Osteoblast (primary cell): ENCODE measurements at regions not wholly inside any gene's neighbourhood (a gene's known extent, or its start where the extent isn't known, plus 50 kb on each side); places are given as distances from the start of the nearest gene placed in this dataset.

Source experiments
- DNase-seq: peaks from one replicate; pipeline ENCODE4 v3.0.0; 2011; ENCODE audit warnings: low spot score, mixed read lengths; ENCODE audit not compliant: insufficient read length; ENCODE audit errors: missing footprints
- H2AFZ ChIP-seq: 2 replicates; pipeline ENCODE4 v1.6.0; 2011; ENCODE audit warnings: mild to moderate bottlenecking, low read length
- H3K27ac ChIP-seq: 2 replicates; pipeline ENCODE4 v1.5.1; 2011; ENCODE audit warnings: mild to moderate bottlenecking, low read depth, low read length, moderate library complexity
- H3K27me3 ChIP-seq: 2 replicates; pipeline ENCODE4 v1.6.0; 2012; ENCODE audit warnings: mild to moderate bottlenecking, control low read depth, inconsistent platforms, low read length, moderate library complexity; ENCODE audit not compliant: insufficient read depth
- H3K36me3 ChIP-seq: 2 replicates; pipeline ENCODE4 v1.5.1; 2011; ENCODE audit warnings: mild to moderate bottlenecking, low read length, control low read depth, moderate library complexity; ENCODE audit not compliant: insufficient read depth
- H3K4me1 ChIP-seq: 2 replicates; pipeline ENCODE4 v1.5.1; 2011; ENCODE audit warnings: mild to moderate bottlenecking, low read length, control low read depth, moderate library complexity; ENCODE audit not compliant: insufficient read depth
- H3K4me2 ChIP-seq: 2 replicates; pipeline ENCODE4 v1.6.0; 2011; ENCODE audit warnings: mild to moderate bottlenecking, low read length; ENCODE audit not compliant: insufficient read depth
- H3K4me3 ChIP-seq: fragments of 200-600 bp; sonication (generic); 3 replicates; pipeline ENCODE4 v1.5.1; 2012; ENCODE audit warnings: mild to moderate bottlenecking, low read length, inconsistent platforms; ENCODE audit not compliant: insufficient read depth
- H3K79me2 ChIP-seq: 2 replicates; pipeline ENCODE4 v1.6.0; 2012; ENCODE audit warnings: mild to moderate bottlenecking, low read length, control low read depth, inconsistent platforms; ENCODE audit not compliant: insufficient read depth
- H3K9me3 ChIP-seq: 2 replicates; pipeline ENCODE4 v1.5.1; 2011; ENCODE audit warnings: low read depth, low read length, control low read depth
- H4K20me1 ChIP-seq: 2 replicates; pipeline ENCODE4 v1.6.0; 2012; ENCODE audit warnings: mild to moderate bottlenecking, low read length, control low read depth; ENCODE audit not compliant: insufficient read depth
- TF ChIP-seq, protein P1 (sequence below): IDR thresholded peaks from 2 replicates; pipeline ENCODE4 v1.5.1; 2011; ENCODE audit warnings: mild to moderate bottlenecking, low read depth, low read length, moderate library complexity; ENCODE audit errors: extremely low read depth

GRCh38 chr20:60794674-60795073 lies 457.4 kb upstream of the CDH4 start:
- Histone ChIP-seq H3K4me1 (no peaks in the 10 kb centered on the region), H2AFZ (no peak overlapping the region), H3K4me2 (no peak overlapping the region), H3K27ac (no peak overlapping the region), H3K27me3 (no peaks in the 10 kb centered on the region), H3K9me3 (no peaks in the 10 kb centered on the region), H3K79me2 (no peaks in the 10 kb centered on the region), H4K20me1 (no peaks in the 10 kb centered on the region), H3K36me3 (no peaks in the 10 kb centered on the region), H3K4me3 (no peak overlapping the region)
- TF ChIP-seq, protein P1, sequence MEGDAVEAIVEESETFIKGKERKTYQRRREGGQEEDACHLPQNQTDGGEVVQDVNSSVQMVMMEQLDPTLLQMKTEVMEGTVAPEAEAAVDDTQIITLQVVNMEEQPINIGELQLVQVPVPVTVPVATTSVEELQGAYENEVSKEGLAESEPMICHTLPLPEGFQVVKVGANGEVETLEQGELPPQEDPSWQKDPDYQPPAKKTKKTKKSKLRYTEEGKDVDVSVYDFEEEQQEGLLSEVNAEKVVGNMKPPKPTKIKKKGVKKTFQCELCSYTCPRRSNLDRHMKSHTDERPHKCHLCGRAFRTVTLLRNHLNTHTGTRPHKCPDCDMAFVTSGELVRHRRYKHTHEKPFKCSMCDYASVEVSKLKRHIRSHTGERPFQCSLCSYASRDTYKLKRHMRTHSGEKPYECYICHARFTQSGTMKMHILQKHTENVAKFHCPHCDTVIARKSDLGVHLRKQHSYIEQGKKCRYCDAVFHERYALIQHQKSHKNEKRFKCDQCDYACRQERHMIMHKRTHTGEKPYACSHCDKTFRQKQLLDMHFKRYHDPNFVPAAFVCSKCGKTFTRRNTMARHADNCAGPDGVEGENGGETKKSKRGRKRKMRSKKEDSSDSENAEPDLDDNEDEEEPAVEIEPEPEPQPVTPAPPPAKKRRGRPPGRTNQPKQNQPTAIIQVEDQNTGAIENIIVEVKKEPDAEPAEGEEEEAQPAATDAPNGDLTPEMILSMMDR, result no peak
- DNase-seq, result no peak

- no peaks in the 10 kb centered on the region for H4K20me1 ChIP-seq
- H3K27me3 ChIP-seq, result no peaks in the 10 kb centered on the region
- no peaks in the 10 kb centered on the region for H3K4me1 ChIP-seq
- H3K9me3 ChIP-seq, result no peaks in the 10 kb centered on the region
- H3K79me2 ChIP-seq, result no peaks in the 10 kb centered on the region
- H3K4me3 ChIP-seq, result no peak overlapping the region
- H3K4me2 ChIP-seq, result no peak overlapping the region
- H3K27ac ChIP-seq, result no peak overlapping the region
- H3K36me3 ChIP-seq, result no peaks in the 10 kb centered on the region
- no peak overlapping the region for H2AFZ ChIP-seq
- peak; percentile 62 for DNase-seq
- TF ChIP-seq, protein P1, result no peak
These were observed 456.4 kb upstream of the CDH4 start for GRCh38 chr20:60795651-60796050.

- Histone ChIP-seq H3K4me3 (no peak overlapping the region), H2AFZ (no peak overlapping the region), H3K4me1 (no peaks in the 10 kb centered on the region), H3K4me2 (no peak overlapping the region), H3K27me3 (no peaks in the 10 kb centered on the region), H3K9me3 (no peaks in the 10 kb centered on the region), H3K79me2 (no peaks in the 10 kb centered on the region), H4K20me1 (no peaks in the 10 kb centered on the region), H3K27ac (no peak overlapping the region), H3K36me3 (no peaks in the 10 kb centered on the region)
- TF ChIP-seq, protein P1, result no peak
- DNase-seq, result no peak
These were observed 451.9 kb upstream of the CDH4 start for GRCh38 chr20:60800185-60800584.

DNA sequence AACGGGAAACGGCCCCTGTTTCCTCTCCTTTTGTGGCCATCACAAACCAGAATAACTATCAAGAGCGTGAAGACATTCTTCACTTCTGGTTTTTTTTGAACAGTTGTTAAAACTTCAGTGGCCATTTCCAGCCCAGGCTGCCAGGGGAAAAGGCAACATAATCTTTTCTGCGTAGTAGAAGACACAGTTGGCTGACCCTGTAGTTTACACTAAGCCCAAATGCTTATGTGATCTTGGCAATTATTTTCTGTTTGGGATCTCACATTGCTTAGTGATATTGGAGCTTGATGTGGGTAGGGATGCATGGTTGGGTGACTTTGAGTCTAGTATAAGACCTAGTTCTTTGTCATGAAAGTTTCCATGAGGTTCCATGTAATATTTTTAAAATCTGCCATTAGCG lies 449.4 kb upstream of the CDH4 start:
- no peaks in the 10 kb centered on the region for H4K20me1 ChIP-seq
- no peaks in the 10 kb centered on the region for H3K36me3 ChIP-seq
- no peak overlapping the region for H3K4me2 ChIP-seq
- no peak for DNase-seq
- no peaks in the 10 kb centered on the region for H3K27me3 ChIP-seq
- H3K4me1 ChIP-seq, result no peaks in the 10 kb centered on the region
- H2AFZ ChIP-seq, result no peak overlapping the region
- H3K27ac ChIP-seq, result no peak overlapping the region
- TF ChIP-seq, protein P1, result no peak
- H3K4me3 ChIP-seq, result no peak overlapping the region
- no peaks in the 10 kb centered on the region for H3K9me3 ChIP-seq
- H3K79me2 ChIP-seq, result no peaks in the 10 kb centered on the region
